ENCODE measurements at regions not wholly inside any gene's neighbourhood (a gene's known extent, or its start where the extent isn't known, plus 50 kb on each side); places are given as distances from the start of the nearest gene placed in this dataset.
"Not testable (repeated sequence)": the region's sequence is repeated elsewhere in the genome, so short reads cannot be mapped to it uniquely, and the experiment has no call there.

DNA sequence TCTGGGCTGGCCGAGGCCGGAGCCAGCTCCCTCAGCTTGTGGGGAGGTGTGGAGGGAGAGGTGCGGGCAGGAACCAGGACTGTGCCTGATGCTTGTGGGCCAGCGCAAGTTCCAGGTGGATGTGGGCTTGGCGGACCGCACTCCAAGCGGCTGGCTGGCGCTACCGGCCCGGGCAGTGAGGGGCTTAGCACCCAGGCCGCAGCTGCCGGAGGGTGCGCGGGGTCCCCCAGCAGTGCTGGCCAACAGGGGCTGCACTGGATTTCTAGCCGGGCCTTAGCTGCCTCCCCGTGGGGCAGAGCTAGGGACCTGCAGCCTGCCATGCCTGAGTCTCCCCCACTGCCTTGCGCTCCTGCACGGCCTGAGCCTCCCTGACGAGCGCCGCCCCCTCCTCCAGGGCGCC, 242.8 kb downstream of the CCSER2 start:
- DNase-seq: no peak
- no peak overlapping the region for H3K27ac Mint-ChIP-seq
- ATAC-seq: no peak
- H3K27me3 Mint-ChIP-seq: peaks cover 26% of the 10 kb centered on the region
- H3K4me3 Mint-ChIP-seq: no peak overlapping the region
- H3K4me1 Mint-ChIP-seq: no peaks in the 10 kb centered on the region
- no peaks in the 10 kb centered on the region for H3K36me3 Mint-ChIP-seq (ENCODE audit: low read depth)
- H3K9me3 Mint-ChIP-seq: no peaks in the 10 kb centered on the region

DNA sequence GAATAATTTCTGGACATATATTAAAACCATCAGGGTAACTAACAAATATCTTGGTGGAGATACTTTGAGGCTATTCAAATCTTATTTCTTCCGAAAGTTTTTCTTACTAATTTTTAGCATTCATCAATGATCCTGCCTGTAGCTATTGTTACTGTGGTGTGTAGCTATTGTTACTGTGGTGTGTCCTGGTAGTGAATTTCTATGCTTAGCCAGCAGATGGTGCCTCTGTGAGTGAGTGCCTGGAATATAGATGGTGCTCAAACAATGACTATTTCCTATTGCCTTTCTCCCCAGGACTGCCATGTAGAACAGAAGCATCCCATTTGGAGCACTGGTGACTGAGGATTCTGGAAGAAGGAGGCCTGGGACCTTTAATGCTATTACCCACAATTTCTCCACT, 245.7 kb downstream of the CCSER2 start:
- no peak for ATAC-seq
- no peak overlapping the region for H3K27ac Mint-ChIP-seq

DNA sequence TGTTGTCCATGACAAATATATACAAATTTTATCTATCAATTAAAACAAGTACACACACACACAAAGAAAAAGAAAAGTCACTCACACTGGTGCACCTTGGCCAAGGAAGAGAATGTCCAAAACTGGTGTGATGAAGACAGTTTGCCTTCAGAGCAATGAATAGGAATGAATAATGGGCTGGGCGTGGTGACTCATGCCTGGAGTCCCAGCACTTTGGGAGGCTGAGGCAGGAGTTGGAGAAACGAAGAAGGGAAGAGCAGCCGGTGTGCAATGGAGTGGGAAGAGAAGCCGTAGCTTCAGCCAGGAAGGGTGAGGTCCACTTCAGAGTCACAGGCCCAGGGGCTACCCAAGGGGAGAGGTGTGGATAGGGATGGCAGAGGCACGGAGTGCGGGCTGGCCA, 253.6 kb downstream of the CCSER2 start:
- ATAC-seq: no peak
- no peaks in the 10 kb centered on the region for H3K9me3 Mint-ChIP-seq
- H3K27me3 Mint-ChIP-seq: peaks cover 7% of the 10 kb centered on the region
- H3K27ac Mint-ChIP-seq: no peak overlapping the region
- H3K4me3 Mint-ChIP-seq: no peak overlapping the region
- H3K4me1 Mint-ChIP-seq: no peaks in the 10 kb centered on the region
- DNase-seq: no peak
- H3K36me3 Mint-ChIP-seq (ENCODE audit: low read depth): no peaks in the 10 kb centered on the region

More for the DNA sequence above, 245.7 kb downstream of the CCSER2 start:
- Mint-ChIP-seq H3K4me1 (no peaks in the 10 kb centered on the region), H3K27me3 (peaks cover 20% of the 10 kb centered on the region), H3K36me3 (ENCODE audit: low read depth) (no peaks in the 10 kb centered on the region), H3K9me3 (no peaks in the 10 kb centered on the region), H3K4me3 (no peak overlapping the region)
- DNase-seq: no peak

DNA sequence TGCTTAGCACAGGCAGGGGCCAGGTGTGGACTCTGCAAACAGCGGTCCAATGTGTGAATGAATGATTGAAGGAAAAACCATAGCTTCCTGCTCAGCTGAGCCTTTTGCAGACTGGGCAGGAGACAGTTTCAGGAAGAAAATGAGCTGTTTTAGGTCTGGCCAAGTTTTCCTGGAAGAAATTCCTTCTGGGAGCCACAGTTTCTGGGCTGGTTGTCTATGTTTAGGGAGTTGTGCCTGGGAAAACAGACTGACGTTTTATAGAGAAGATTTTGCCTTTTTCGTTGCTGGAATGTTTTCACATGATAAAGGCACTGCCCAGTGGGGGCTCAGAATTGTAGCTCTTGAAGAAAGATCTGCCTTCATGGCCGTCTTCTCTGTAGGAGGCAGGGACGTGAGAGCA, 255.1 kb downstream of the CCSER2 start:
- Mint-ChIP-seq H3K27me3 (peaks cover 4% of the 10 kb centered on the region), H3K4me1 (no peaks in the 10 kb centered on the region), H3K36me3 (ENCODE audit: low read depth) (no peaks in the 10 kb centered on the region), H3K4me3 (no peak overlapping the region), H3K27ac (no peak overlapping the region), H3K9me3 (no peaks in the 10 kb centered on the region)
- ATAC-seq: no peak
- no peak for DNase-seq

DNA sequence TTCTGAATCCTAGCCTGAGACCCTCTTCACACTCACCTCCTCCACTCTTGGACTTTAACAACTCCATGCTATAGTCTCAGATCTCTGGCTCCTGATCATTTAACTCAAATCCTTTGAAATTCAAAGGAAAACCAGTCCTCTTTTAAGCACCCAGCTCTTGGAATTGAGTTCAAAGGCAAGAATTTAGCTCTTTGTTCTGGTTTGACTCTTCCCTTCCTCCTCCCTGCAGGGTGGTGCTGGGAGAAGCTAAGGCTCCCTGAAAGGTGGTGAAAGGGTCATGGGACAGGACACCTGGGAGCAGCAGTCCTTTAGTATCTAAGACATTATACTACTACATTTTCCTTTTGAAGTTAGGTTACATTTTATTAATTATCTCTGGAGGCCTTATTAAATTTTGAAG, 259.4 kb downstream of the CCSER2 start:
- Mint-ChIP-seq H3K27ac (no peak overlapping the region), H3K27me3 (no peaks in the 10 kb centered on the region), H3K4me3 (no peak overlapping the region), H3K36me3 (ENCODE audit: low read depth) (no peaks in the 10 kb centered on the region), H3K9me3 (no peaks in the 10 kb centered on the region), H3K4me1 (no peaks in the 10 kb centered on the region)
- no peak for ATAC-seq
- DNase-seq: no peak

DNA sequence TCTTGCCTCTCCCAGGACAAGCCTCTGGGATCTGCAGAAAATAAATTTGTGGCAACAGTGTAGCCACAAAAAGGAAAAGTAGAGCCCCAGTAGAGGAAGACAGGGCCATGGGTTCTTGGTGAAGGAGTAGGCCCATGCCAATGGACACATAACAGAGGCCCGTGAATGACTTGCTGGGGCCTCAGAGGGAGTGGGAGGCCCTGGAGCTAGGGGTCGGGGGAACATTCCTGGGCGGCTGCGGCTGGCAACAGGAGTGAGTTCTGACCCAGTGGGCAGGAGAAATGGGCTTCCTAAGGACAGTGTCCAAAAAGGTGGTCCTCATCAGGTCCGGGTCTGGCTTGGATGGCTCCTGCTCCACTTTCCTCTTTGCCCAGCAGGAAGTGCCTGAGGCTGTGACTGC, 260.0 kb downstream of the CCSER2 start:
- H3K4me1 Mint-ChIP-seq: no peaks in the 10 kb centered on the region
- DNase-seq (no peak), ATAC-seq (no peak)
- no peak overlapping the region for H3K27ac Mint-ChIP-seq
- H3K27me3 Mint-ChIP-seq: no peaks in the 10 kb centered on the region
- H3K4me3 Mint-ChIP-seq: no peak overlapping the region
- no peaks in the 10 kb centered on the region for H3K36me3 Mint-ChIP-seq (ENCODE audit: low read depth)
- H3K9me3 Mint-ChIP-seq: no peaks in the 10 kb centered on the region

DNA sequence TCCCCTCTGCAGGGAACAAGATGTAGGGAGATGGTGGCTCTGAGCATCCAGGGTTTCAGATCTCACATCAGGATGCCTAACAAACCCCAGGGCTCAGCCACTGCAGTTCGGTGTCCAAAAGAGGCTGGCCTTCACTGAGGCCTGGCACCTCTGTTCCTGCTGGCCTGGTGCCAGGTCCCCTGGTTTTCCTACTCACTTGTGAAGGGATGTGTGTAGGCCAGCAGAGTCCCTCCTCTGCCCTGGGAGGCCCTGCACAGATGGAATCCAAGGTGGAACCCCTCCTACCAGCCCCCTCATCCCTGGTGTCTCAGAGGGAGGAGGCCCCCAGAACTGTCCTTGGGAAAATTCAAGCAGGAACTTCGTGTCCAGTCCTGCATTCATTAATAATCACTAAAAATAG, 260.6 kb downstream of the CCSER2 start:
- Mint-ChIP-seq H3K9me3 (no peaks in the 10 kb centered on the region), H3K4me1 (no peaks in the 10 kb centered on the region), H3K4me3 (no peak overlapping the region), H3K36me3 (ENCODE audit: low read depth) (no peaks in the 10 kb centered on the region), H3K27ac (no peak overlapping the region), H3K27me3 (no peaks in the 10 kb centered on the region)
- ATAC-seq: no peak
- no peak for DNase-seq

DNA sequence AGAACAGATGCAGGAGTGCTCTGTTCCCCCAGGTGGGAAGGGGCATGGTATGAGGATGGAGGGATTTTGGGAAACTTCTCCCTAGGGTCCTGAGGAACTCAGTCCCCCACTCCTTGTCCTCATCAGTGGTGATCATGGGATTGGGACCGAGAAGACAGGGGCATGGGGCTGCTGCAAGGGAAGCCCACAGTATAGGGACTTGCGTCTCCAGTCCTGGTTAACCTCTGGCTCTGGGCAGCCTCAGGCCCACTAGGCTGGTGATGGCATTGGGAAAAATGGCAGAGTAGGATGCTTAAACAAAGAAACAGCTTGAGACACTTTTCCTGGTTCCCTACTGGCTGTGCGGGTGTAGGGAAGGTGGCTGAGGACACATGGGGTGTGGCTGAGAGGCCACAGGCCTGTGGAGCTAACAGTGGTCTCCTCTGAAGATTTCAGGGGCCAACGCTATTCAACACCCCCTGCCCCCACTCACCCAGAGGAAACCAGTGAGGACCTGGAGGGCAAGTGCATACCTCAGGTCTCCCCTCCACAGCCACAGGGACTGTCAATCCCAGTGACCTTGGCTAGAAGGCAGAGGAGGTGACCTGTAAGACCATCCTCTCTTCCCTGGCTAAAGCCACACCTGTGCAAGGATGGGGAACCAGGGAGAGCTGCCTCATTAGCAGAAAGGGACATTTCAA, 261.3 kb downstream of the CCSER2 start:
- DNase-seq (no peak), ATAC-seq (no peak)
- Mint-ChIP-seq H3K4me3 (no peak overlapping the region), H3K4me1 (no peaks in the 10 kb centered on the region), H3K27me3 (no peaks in the 10 kb centered on the region), H3K9me3 (no peaks in the 10 kb centered on the region), H3K36me3 (ENCODE audit: low read depth) (no peaks in the 10 kb centered on the region), H3K27ac (no peak overlapping the region)

DNA sequence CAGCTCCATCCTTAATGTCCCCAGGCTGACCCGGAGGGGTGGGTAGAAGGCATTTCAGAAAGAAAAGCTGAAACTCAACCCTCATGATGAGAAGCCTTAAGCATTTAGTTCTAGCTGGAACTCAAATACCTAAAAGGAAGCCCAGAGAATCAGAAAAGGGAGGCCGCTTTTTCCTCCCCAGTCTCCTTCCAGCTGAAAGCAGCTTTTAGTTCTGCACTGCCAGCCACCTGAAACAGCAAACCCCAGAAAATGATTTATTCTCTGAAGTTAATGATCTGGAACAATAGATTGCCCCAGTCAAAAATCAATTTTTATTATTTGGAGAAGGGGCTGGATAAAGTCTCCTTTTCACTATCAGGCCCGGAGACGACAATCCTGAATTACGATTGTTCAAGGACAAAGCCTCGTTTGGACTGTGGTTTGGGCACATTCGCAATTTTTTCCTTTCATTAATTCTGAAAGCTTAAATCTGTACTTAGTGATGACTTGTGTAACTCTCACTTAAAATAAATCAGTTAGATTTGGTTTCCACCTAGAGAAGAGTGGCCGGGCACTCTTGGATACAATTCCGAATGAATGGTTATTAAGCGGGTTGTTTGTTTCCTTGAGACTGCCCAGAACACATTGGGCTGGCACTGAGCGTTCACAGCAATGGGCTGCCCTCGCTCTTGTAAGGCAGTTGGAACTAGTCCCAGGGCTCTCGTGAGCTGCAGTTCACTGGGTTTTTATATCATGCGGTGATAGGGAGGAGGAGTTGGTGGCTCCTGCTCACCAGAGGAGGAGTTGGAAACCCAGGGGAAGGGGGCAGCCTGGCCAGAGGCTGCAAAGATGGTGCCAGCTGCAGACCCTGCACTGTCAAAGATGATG, 262.2 kb downstream of the CCSER2 start:
- DNase-seq (no peak), ATAC-seq (no peak)
- Mint-ChIP-seq H3K9me3 (no peaks in the 10 kb centered on the region), H3K4me1 (no peaks in the 10 kb centered on the region), H3K36me3 (ENCODE audit: low read depth) (no peaks in the 10 kb centered on the region), H3K27ac (no peak overlapping the region), H3K27me3 (no peaks in the 10 kb centered on the region), H3K4me3 (no peak overlapping the region)

DNA sequence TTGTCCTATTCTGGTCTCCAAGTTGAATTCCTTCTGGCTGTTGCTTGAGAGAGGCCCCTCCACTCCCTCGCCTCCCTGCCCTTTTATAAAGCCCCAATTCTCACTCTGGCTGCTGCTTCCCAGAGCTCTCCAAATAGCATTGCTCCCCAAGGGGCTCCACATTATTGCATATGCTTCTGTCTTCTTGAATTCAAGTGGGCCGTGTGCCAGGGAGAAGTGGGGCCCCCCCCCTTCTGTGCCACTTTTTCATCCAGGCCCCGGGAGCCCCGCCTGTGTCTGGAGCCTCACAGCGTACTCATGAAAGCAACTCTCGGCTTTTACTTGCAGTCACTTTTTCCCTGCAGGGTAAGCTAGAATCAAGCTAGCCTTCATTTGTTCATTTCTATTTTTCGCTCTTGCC, 265.1 kb downstream of the CCSER2 start:
- DNase-seq (no peak), ATAC-seq (no peak)
- Mint-ChIP-seq H3K9me3 (no peaks in the 10 kb centered on the region), H3K27me3 (peaks cover 4% of the 10 kb centered on the region), H3K27ac (no peak overlapping the region), H3K4me3 (no peak overlapping the region), H3K4me1 (no peaks in the 10 kb centered on the region), H3K36me3 (ENCODE audit: low read depth) (no peaks in the 10 kb centered on the region)

DNA sequence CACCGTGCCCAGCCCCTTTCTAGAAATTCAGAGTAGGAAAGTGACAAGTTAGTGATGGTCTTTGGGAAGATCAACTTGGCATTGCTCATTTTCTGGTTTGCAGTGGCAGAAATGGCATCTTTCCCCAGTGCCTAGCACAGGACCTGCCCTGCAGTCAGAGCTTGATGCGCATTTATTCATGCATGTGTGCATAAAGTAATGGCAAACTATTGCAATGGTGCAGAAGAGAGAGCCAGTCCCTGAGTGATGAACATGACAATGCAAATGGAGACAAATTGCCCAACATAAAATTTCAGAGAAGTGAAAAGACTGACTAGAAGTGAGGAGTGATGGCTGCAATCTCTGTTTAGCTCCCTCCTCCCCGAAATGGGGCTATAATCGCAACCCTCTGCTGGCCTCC, 268.2 kb downstream of the CCSER2 start:
- DNase-seq: no peak
- no peak for ATAC-seq
- Mint-ChIP-seq H3K27ac (no peak overlapping the region), H3K4me1 (no peaks in the 10 kb centered on the region), H3K36me3 (ENCODE audit: low read depth) (no peaks in the 10 kb centered on the region), H3K4me3 (no peak overlapping the region), H3K9me3 (no peaks in the 10 kb centered on the region), H3K27me3 (peaks cover 4% of the 10 kb centered on the region)

DNA sequence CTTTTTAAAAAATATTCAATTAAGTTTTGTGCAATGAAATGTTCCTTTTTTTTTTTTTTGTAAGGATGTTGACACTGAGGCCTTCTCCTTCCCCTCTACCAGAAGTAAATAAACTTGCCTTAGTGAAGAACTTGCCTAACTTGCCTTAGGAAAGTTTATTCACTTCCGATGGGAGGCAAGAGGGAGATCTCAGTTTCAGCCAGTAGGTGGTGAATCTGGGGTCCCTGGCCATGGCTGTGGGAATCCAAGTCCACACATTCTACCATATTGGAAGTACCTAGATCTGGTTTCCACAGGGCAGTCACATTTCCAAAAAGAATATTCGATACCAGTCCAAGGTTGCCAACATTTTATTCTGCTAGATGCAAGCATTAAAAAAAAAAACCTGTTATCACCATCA, 270.9 kb downstream of the CCSER2 start:
- Mint-ChIP-seq H3K36me3 (ENCODE audit: low read depth) (no peaks in the 10 kb centered on the region), H3K27me3 (peaks cover 4% of the 10 kb centered on the region), H3K4me1 (no peaks in the 10 kb centered on the region), H3K27ac (no peak overlapping the region), H3K9me3 (no peaks in the 10 kb centered on the region), H3K4me3 (no peak overlapping the region)
- ATAC-seq: no peak
- DNase-seq: no peak

DNA sequence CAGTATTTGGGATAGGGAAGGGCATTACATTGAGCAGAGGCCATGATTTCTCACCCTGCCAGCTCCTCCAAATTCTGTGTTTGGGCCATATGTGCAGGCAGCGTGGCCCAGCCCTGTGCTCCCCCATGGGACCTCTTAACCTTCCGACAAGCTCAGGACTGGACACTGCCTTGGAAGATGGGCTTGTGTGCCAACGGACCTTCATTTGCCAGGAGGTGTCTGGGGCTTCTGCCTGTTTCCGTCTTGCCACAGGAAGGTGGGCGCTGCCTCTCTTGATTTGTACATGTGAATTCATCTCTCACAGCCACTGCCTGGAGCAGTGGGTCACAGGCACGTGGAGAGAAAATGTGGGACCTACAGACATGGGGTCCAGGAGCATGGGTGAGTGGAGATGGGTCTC, 272.6 kb downstream of the CCSER2 start:
- Mint-ChIP-seq H3K36me3 (ENCODE audit: low read depth) (no peaks in the 10 kb centered on the region), H3K27me3 (peaks cover 4% of the 10 kb centered on the region), H3K4me1 (no peaks in the 10 kb centered on the region), H3K4me3 (no peak overlapping the region), H3K9me3 (no peaks in the 10 kb centered on the region), H3K27ac (no peak overlapping the region)
- ATAC-seq (no peak), DNase-seq (no peak)

DNA sequence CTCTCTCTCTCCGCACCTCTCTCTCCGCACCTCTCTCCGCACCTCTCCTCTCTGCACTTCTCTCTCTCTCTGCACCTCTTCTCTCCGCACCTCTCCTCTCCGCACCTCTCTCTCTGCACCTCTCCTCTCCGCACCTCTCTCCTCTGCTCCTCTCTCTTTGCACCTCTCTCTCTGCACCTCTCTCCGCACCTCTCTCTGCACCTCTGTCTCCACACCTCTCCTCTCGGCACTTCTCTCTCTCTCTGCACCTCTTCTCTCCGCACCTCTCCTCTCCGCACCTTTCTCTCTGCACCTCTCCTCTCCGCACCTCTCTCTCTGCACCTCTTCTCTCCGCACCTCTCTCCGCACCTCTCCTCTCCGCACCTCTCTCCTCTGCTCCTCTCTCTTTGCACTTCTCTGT, 274.2 kb downstream of the CCSER2 start:
- H3K27ac Mint-ChIP-seq: not testable (repeated sequence)

DNA sequence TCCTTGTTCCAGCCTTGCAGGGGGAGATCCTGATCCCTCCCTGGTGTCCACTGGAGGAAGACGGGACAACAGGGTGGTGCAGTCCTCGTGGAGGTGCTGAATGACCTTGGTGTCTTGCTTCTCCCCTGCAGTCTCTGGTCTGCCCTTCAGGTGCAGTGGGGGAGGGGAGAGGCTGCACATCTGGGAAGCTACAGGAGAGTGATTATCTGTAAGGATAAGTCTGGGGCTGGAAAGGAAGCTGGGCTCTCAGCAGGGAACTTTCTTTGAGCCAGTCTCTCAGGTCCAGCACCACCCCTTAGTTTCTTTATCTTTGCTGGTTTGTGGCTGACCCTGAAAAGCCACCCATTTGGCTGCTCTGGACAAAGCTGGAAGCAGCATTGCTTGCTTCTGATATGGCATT, 275.6 kb downstream of the CCSER2 start:
- H3K4me3 Mint-ChIP-seq: no peak overlapping the region
- no peaks in the 10 kb centered on the region for H3K36me3 Mint-ChIP-seq (ENCODE audit: low read depth)
- H3K27me3 Mint-ChIP-seq: peaks cover 7% of the 10 kb centered on the region
- no peaks in the 10 kb centered on the region for H3K9me3 Mint-ChIP-seq
- DNase-seq: no peak
- ATAC-seq: no peak
- no peak overlapping the region for H3K27ac Mint-ChIP-seq
- no peaks in the 10 kb centered on the region for H3K4me1 Mint-ChIP-seq

More for the DNA sequence above, 274.2 kb downstream of the CCSER2 start:
- H3K9me3 Mint-ChIP-seq; H3K4me1 Mint-ChIP-seq; H3K36me3 Mint-ChIP-seq (ENCODE audit: low read depth); DNase-seq; H3K27me3 Mint-ChIP-seq; H3K4me3 Mint-ChIP-seq; ATAC-seq: not testable (repeated sequence)
